Cardiac muscle cell (in vitro differentiated cells and primary cell): ENCODE measurements at regions not wholly inside any gene's neighbourhood (a gene's known extent, or its start where the extent isn't known, plus 50 kb on each side); places are given as distances from the start of the nearest gene placed in this dataset.

Experiments
- DNase-seq, 2 donors: peaks; one replicate each; pipeline versions ENCODE4 v3.0.0 to v3.0.0-alpha.2; 2010 to 2017; ENCODE audit warnings: low read depth in 1 of 2, low spot score in 1 of 2
- H3K27ac ChIP-seq: fragments of 200-600 bp; sonication (generic); 2 replicates; pipeline ENCODE4 v1.5.1; 2016
- H3K27me3 ChIP-seq: fragments of 200-600 bp; sonication (generic); 2 replicates; pipeline ENCODE4 v1.6.0; 2016; ENCODE audit warnings: control low read depth
- H3K36me3 ChIP-seq: fragments of 200-600 bp; sonication (generic); 2 replicates; pipeline ENCODE4 v1.5.1; 2016; ENCODE audit warnings: control low read depth
- H3K4me1 ChIP-seq: fragments of 200-600 bp; sonication (generic); 2 replicates; pipeline ENCODE4 v1.8.1; 2017; ENCODE audit warnings: low read depth, mild to moderate bottlenecking, mixed run types
- H3K4me3 ChIP-seq: fragments of 200-600 bp; sonication (generic); 2 replicates; pipeline ENCODE4 v1.5.1; 2016; ENCODE audit warnings: mild to moderate bottlenecking
- H3K9me3 ChIP-seq: fragments of 200-600 bp; sonication (generic); 2 replicates; pipeline ENCODE4 v1.5.1; 2017; ENCODE audit warnings: low read depth, mild to moderate bottlenecking, control low read depth
- CTCF ChIP-seq: IDR thresholded peaks from 2 replicates; pipeline ENCODE4 v1.5.1; 2012; ENCODE audit warnings: low read depth, mild to moderate bottlenecking, low read length

GRCh38 chr7:24356718-24357386, 72.9 kb downstream of the NPY start:
- H3K4me1 ChIP-seq = no peaks in the 10 kb centered on the region
- H3K4me3 ChIP-seq = no peak overlapping the region
- no peaks in the 10 kb centered on the region for H3K36me3 ChIP-seq
- TF ChIP-seq CTCF = no peak
- no peaks in the 10 kb centered on the region for H3K27me3 ChIP-seq
- DNase-seq = no peak
- H3K9me3 ChIP-seq = no peaks in the 10 kb centered on the region
- H3K27ac ChIP-seq = no peak overlapping the region

GRCh38 chr7:24361001-24361400, 77.0 kb downstream of the NPY start:
- Histone ChIP-seq H3K36me3 (no peaks in the 10 kb centered on the region), H3K27ac (no peak overlapping the region), H3K4me1 (no peaks in the 10 kb centered on the region), H3K27me3 (no peaks in the 10 kb centered on the region), H3K4me3 (no peak overlapping the region), H3K9me3 (no peaks in the 10 kb centered on the region)
- no peak for DNase-seq
- no peak for TF ChIP-seq CTCF

- Histone ChIP-seq H3K27me3 (no peaks in the 10 kb centered on the region), H3K4me3 (no peak overlapping the region), H3K9me3 (no peaks in the 10 kb centered on the region), H3K36me3 (no peaks in the 10 kb centered on the region), H3K4me1 (no peaks in the 10 kb centered on the region), H3K27ac (no peak overlapping the region)
- no peak for TF ChIP-seq CTCF
- no peak for DNase-seq
These were observed 81.6 kb downstream of the NPY start for GRCh38 chr7:24365606-24366005.

DNA sequence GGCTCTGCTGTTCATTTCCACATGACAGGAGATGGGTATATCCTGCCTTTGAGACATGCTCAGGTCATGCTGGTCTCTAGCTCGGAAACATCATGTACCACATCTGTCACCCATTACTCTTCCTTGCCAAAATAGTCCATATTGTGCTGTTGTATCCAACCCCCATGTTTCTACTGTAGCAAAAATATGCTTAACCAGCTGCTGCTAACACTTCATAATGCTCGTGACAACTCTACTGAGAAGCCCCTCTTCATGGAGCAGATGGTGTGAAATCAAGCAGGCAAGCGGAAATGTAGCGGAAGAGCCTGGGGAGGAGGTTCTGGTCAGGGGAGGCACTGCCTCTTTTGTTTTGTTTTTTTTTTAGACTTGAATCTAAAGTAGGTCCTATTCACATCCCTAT, 82.9 kb downstream of the NPY start:
- no peak for TF ChIP-seq CTCF
- Histone ChIP-seq H3K9me3 (no peaks in the 10 kb centered on the region), H3K27ac (no peak overlapping the region), H3K27me3 (no peaks in the 10 kb centered on the region), H3K4me1 (no peaks in the 10 kb centered on the region), H3K4me3 (no peak overlapping the region), H3K36me3 (no peaks in the 10 kb centered on the region)
- DNase-seq = no peak

DNA sequence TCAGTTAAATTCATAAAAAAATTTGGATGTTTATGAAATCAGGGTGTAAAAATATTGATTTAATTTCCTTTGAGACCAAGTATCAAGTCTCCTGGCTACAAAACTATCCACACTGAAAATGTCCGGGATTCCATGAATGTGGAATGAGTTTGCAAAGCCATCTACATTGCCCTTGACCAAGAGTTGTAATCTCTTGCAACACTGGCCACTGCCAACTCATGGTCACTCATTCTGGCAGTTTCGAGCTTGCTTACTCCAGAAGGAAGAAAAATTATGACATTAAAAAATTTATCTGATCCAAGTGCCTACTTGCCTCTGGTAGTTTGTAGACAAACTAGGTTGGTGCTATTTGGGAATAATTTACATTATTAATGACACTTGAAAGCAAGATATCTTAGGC, 84.2 kb downstream of the NPY start:
- H3K36me3 ChIP-seq = no peaks in the 10 kb centered on the region
- no peak overlapping the region for H3K27ac ChIP-seq
- H3K27me3 ChIP-seq = no peaks in the 10 kb centered on the region
- TF ChIP-seq CTCF = no peak
- no peaks in the 10 kb centered on the region for H3K4me1 ChIP-seq
- H3K9me3 ChIP-seq = no peaks in the 10 kb centered on the region
- no peak overlapping the region for H3K4me3 ChIP-seq
- no peak for DNase-seq

- H3K9me3 ChIP-seq = no peaks in the 10 kb centered on the region
- no peak for TF ChIP-seq CTCF
- H3K4me3 ChIP-seq = no peak overlapping the region
- no peaks in the 10 kb centered on the region for H3K4me1 ChIP-seq
- H3K27ac ChIP-seq = no peak overlapping the region
- no peaks in the 10 kb centered on the region for H3K36me3 ChIP-seq
- peaks cover 5% of the 10 kb centered on the region for H3K27me3 ChIP-seq
- DNase-seq = no peak
These were observed 86.6 kb downstream of the NPY start for GRCh38 chr7:24370541-24370940.
